NOMO-1 treated with dmso at 0.1 percent for 144 hours (cell line): ENCODE measurements at regions not wholly inside any gene's neighbourhood (a gene's known extent, or its start where the extent isn't known, plus 50 kb on each side); places are given as distances from the start of the nearest gene placed in this dataset.
A peak's percentile ranks its signal among the peaks of the same experiment; 100 is the strongest.
"Not testable (repeated sequence)": the region's sequence is repeated elsewhere in the genome, so short reads cannot be mapped to it uniquely, and the experiment has no call there.

Experiments used
- DNase-seq: peaks from one replicate; lab custom pipeline; 2025; ENCODE audit not compliant: unreplicated experiment; lab: John Stamatoyannopoulos, UW

GRCh38 chr20:22529150-22530019 lies 55.0 kb downstream of the FOXA2 start:
- no peak for DNase-seq

- DNase-seq, result peak; percentile 7
Measured at GRCh38 chr20:22526512-22527012, 57.8 kb downstream of the FOXA2 start.

- no peak for DNase-seq
Measured at GRCh38 chr20:22525821-22526220, 58.6 kb downstream of the FOXA2 start.

GRCh38 chr20:22525069-22525820 lies 59.1 kb downstream of the FOXA2 start:
- DNase-seq, result no peak

- DNase-seq, result no peak
Measured at GRCh38 chr20:22524393-22525015, 59.9 kb downstream of the FOXA2 start.

GRCh38 chr20:22523499-22524392 lies 60.6 kb downstream of the FOXA2 start:
- no peak for DNase-seq

GRCh38 chr20:22523128-22523498 lies 61.3 kb downstream of the FOXA2 start:
- no peak for DNase-seq

GRCh38 chr20:22522701-22523100 lies 61.7 kb downstream of the FOXA2 start:
- no peak for DNase-seq

GRCh38 chr20:22521940-22522339 lies 62.4 kb downstream of the FOXA2 start:
- not testable (repeated sequence) for DNase-seq

GRCh38 chr20:22520381-22520780 lies 64.0 kb downstream of the FOXA2 start:
- no peak for DNase-seq

- DNase-seq, result no peak
Measured at GRCh38 chr20:22515264-22515663, 69.1 kb downstream of the FOXA2 start.

- DNase-seq, result no peak
Measured at GRCh38 chr20:22513574-22513973, 70.8 kb downstream of the FOXA2 start.

- DNase-seq, result no peak
Measured at GRCh38 chr20:22512911-22513489, 71.4 kb downstream of the FOXA2 start.

- no peak for DNase-seq
Measured at GRCh38 chr20:22511943-22512910, 72.1 kb downstream of the FOXA2 start.

GRCh38 chr20:22509843-22510147 lies 74.6 kb downstream of the FOXA2 start:
- DNase-seq, result no peak

- DNase-seq, result no peak
Measured at GRCh38 chr20:22509090-22509842, 75.1 kb downstream of the FOXA2 start.

GRCh38 chr20:22508426-22508825 lies 75.9 kb downstream of the FOXA2 start:
- DNase-seq, result no peak

- DNase-seq, result no peak
Measured at GRCh38 chr20:22507240-22507961, 77.0 kb downstream of the FOXA2 start.
